ENCODE measurements at regions not wholly inside any gene's neighbourhood (a gene's known extent, or its start where the extent isn't known, plus 50 kb on each side); places are given as distances from the start of the nearest gene placed in this dataset.
A peak's percentile ranks its signal among the peaks of the same experiment; 100 is the strongest.

- intact Hi-C loops (cut with DNase I): no loop called here
- Histone ChIP-seq H3K27me3 (no peaks in the 10 kb centered on the region), H3K36me3 (no peaks in the 10 kb centered on the region), H3K4me1 (peaks cover 7 to 10% of the 10 kb centered on the region in 2 donors), H3K9me3 (no peaks in the 10 kb centered on the region), H3K4me3 (replicated peaks in 1 of 3) (no peak overlapping the region), H3K27ac (no peak overlapping the region)
- WGBS, 2 donors: 80% methylated on average over 4 to 6 of the region's 6 CpGs
- no peak for DNase-seq
- no peak for TF ChIP-seq POLR2A (IDR thresholded peaks at IDR 0.05)
Measured at GRCh38 chr10:78720091-78720490, 348.7 kb upstream of the ZMIZ1 start.

GRCh38 chr10:78721231-78721630, 347.5 kb upstream of the ZMIZ1 start:
- Histone ChIP-seq H3K27ac (no peak overlapping the region), H3K4me3 (replicated peaks in 1 of 3) (no peak overlapping the region), H3K36me3 (no peaks in the 10 kb centered on the region), H3K4me1 (peaks cover 2 to 7% of the 10 kb centered on the region in 2 donors), H3K27me3 (no peaks in the 10 kb centered on the region), H3K9me3 (no peaks in the 10 kb centered on the region)
- intact Hi-C loops (cut with DNase I): no loop called here
- WGBS, 2 donors: 100% methylated on average over 1 of the region's 1 CpG
- DNase-seq: no peak
- TF ChIP-seq CTCF (IDR thresholded peaks at IDR 0.05) (no peak), POLR2A (IDR thresholded peaks at IDR 0.05) (no peak)

GRCh38 chr10:78724846-78725245, 343.9 kb upstream of the ZMIZ1 start:
- Histone ChIP-seq H3K4me3 (replicated peaks in 1 of 3) (no peak overlapping the region), H3K9me3 (no peaks in the 10 kb centered on the region), H3K4me1 (peaks cover 29 to 32% of the 10 kb centered on the region in 2 donors), H3K27ac (no peak overlapping the region), H3K27me3 (no peaks in the 10 kb centered on the region), H3K36me3 (no peaks in the 10 kb centered on the region)
- WGBS, 2 donors: 95 to 99% methylated on average over 4 of the region's 4 CpGs
- intact Hi-C loops (cut with DNase I): no loop called here
- DNase-seq: no peak
- TF ChIP-seq POLR2A (IDR thresholded peaks at IDR 0.05): no peak
- TF ChIP-seq CTCF (IDR thresholded peaks at IDR 0.05): no peak

- DNase-seq: no peak
- Histone ChIP-seq H3K9me3 (no peaks in the 10 kb centered on the region), H3K27ac (peak overlapping the region in 2 of 3 donors; percentile 85 to 95), H3K4me3 (replicated peaks in 1 of 3) (no peak overlapping the region), H3K27me3 (no peaks in the 10 kb centered on the region), H3K36me3 (no peaks in the 10 kb centered on the region), H3K4me1 (peaks cover 39 to 43% of the 10 kb centered on the region in 2 donors)
- 99 to 100% methylated on average over 3 of the region's 3 CpGs for WGBS, 2 donors
- TF ChIP-seq CTCF (IDR thresholded peaks at IDR 0.05) (no peak), POLR2A (IDR thresholded peaks at IDR 0.05) (no peak)
- intact Hi-C loops (cut with DNase I): no loop called here
Measured at GRCh38 chr10:78726171-78726570, 342.6 kb upstream of the ZMIZ1 start.

- TF ChIP-seq CTCF (IDR thresholded peaks at IDR 0.05): no peak
- TF ChIP-seq POLR2A (IDR thresholded peaks at IDR 0.05): no peak
- Histone ChIP-seq H3K9me3 (no peaks in the 10 kb centered on the region), H3K27me3 (no peaks in the 10 kb centered on the region), H3K4me3 (replicated peaks in 1 of 3) (no peak overlapping the region), H3K36me3 (no peaks in the 10 kb centered on the region), H3K27ac (peak overlapping the region; percentile 75 to 95 (median 85)), H3K4me1 (peaks cover 45 to 49% of the 10 kb centered on the region in 2 donors)
- WGBS, 2 donors: 67 to 74% methylated on average over 2 of the region's 2 CpGs
- peak in 1 of 2 donors; percentile 20 for DNase-seq
- intact Hi-C loops (cut with DNase I): no loop called here
Measured at GRCh38 chr10:78727251-78727650, 341.5 kb upstream of the ZMIZ1 start.

- Histone ChIP-seq H3K9me3 (no peaks in the 10 kb centered on the region), H3K27me3 (no peaks in the 10 kb centered on the region), H3K4me3 (replicated peaks in 1 of 3) (no peak overlapping the region), H3K36me3 (no peaks in the 10 kb centered on the region), H3K4me1 (peaks cover 45 to 49% of the 10 kb centered on the region in 2 donors), H3K27ac (peak overlapping the region; percentile 82 to 95 (median 85))
- no peak for TF ChIP-seq CTCF (IDR thresholded peaks at IDR 0.05)
- TF ChIP-seq POLR2A (IDR thresholded peaks at IDR 0.05): peak in 1 of 2 donors; percentile 33
- DNase-seq: peak; percentile 91 to 92
- 18 to 39% methylated on average over 3 of the region's 3 CpGs for WGBS, 2 donors
- intact Hi-C loops (cut with DNase I): no loop called here
Measured at GRCh38 chr10:78727728-78728127, 341.0 kb upstream of the ZMIZ1 start.

Data from thyroid gland (tissue), 4 donors.